ENCODE measurements at regions not wholly inside any gene's neighbourhood (a gene's known extent, or its start where the extent isn't known, plus 50 kb on each side); places are given as distances from the start of the nearest gene placed in this dataset.

DNA sequence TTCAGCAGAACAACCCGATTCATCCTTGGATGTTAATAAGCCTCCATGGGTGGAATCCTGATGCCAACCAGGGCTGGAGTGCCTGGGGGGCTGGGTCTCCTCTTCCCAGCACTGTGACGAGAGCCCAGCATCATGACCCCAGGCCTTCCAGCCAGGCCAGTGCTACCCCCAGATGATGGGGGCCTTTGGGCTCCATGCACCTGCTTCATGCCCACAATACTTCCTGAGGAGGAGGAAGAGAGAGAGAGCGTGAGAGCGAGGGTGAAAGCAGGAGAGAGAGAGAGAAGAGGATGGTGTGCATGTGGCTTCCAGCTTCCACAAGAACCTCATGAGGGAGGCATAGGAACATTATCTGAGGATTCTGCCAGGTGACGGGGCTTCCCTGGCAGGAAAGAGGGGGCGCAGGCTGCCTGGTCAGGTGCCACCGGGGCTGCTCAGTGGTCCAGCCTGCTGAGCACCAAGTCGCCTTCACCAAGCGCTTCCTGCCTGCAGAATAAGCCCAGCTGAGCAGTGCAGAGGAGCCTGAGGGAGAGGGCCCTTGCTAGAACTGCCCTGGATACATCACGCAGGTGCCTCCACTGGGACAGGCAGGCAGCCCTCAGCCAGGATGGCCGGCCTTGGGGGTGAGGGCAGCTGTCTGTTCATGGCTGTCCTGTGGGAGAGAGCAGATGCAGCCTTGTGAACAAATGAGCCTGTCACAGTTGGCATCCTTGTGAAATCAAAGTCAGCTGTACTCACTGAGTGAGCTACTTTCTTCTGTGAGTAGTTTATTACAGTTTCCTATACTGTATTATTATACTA, 243.3 kb upstream of the B3GAT1 start:
- Histone ChIP-seq H3K36me3 (no peaks in the 10 kb centered on the region), H3K27me3 (peaks cover 0 to 7% (median 5%) of the 10 kb centered on the region in 3 donors), H3K9me3 (no peaks in the 10 kb centered on the region), H3K27ac (no peak overlapping the region), H3K4me3 (no peak overlapping the region), H3K4me1 (no peaks in the 10 kb centered on the region)
- no peak for TF ChIP-seq POLR2A (IDR thresholded peaks at IDR 0.05)
- TF ChIP-seq, protein P1, sequence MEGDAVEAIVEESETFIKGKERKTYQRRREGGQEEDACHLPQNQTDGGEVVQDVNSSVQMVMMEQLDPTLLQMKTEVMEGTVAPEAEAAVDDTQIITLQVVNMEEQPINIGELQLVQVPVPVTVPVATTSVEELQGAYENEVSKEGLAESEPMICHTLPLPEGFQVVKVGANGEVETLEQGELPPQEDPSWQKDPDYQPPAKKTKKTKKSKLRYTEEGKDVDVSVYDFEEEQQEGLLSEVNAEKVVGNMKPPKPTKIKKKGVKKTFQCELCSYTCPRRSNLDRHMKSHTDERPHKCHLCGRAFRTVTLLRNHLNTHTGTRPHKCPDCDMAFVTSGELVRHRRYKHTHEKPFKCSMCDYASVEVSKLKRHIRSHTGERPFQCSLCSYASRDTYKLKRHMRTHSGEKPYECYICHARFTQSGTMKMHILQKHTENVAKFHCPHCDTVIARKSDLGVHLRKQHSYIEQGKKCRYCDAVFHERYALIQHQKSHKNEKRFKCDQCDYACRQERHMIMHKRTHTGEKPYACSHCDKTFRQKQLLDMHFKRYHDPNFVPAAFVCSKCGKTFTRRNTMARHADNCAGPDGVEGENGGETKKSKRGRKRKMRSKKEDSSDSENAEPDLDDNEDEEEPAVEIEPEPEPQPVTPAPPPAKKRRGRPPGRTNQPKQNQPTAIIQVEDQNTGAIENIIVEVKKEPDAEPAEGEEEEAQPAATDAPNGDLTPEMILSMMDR (IDR thresholded peaks at IDR 0.05 in 4 of 5, conservative IDR thresholded peaks at IDR 0.05 in 1 of 5): no peak
- ATAC-seq (no peak), DNase-seq (no peak)
- intact Hi-C loops (cut with DNase I; ENCODE audit: low total_unique reads) (no loop called here), in situ Hi-C loops (cut with MboI; ENCODE audit: low sequenced_read_pairs in 4 of 4) (no loop called here)

DNA sequence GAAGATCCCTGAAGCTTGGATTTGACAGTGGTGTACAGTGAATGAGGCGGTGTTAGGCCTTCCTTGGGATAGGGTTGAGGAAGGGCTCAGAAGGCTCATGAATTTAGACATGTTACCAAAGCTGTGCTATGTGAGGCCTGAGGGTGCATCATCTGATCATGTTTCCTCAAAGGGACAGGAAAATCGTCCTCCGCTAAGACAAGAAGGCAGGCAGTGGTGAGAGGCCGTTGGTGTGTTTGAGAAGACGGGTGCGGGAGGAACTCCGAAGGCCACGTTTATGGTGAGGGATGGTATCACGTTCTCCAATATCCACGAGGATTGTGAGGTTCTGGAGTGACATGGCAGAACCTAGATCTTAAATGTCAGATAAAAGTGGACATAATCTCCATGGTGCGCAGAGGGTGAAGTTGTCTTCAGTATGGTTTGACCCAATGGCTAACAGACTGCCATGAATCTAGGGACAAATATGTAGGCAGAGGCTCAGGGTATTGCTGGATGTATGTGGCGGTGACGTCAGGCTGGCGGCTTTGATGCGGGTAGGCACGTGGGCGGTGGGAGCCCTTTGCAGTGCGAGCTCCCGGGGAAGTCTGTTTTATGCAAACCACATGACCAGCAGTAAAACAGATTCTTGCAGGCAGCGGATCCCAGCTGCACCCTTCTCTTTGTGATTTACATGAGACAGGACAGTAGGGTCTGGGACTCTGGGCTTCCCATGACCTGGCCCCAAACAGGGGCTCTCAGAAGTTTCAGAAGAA, 242.3 kb upstream of the B3GAT1 start:
- no peaks in the 10 kb centered on the region for H3K36me3 ChIP-seq
- in situ Hi-C loops (cut with MboI; ENCODE audit: low sequenced_read_pairs in 4 of 4) (no loop called here), intact Hi-C loops (cut with DNase I; ENCODE audit: low total_unique reads) (no loop called here)
- TF ChIP-seq, protein P1 (IDR thresholded peaks at IDR 0.05 in 4 of 5, conservative IDR thresholded peaks at IDR 0.05 in 1 of 5): no peak
- no peak for TF ChIP-seq POLR2A (IDR thresholded peaks at IDR 0.05)
- H3K4me1 ChIP-seq: no peaks in the 10 kb centered on the region
- H3K27ac ChIP-seq: no peak overlapping the region
- peaks cover 0 to 7% (median 5%) of the 10 kb centered on the region in 3 donors for H3K27me3 ChIP-seq
- ATAC-seq (no peak), DNase-seq (no peak)
- H3K4me3 ChIP-seq: no peak overlapping the region
- H3K9me3 ChIP-seq: no peaks in the 10 kb centered on the region

DNA sequence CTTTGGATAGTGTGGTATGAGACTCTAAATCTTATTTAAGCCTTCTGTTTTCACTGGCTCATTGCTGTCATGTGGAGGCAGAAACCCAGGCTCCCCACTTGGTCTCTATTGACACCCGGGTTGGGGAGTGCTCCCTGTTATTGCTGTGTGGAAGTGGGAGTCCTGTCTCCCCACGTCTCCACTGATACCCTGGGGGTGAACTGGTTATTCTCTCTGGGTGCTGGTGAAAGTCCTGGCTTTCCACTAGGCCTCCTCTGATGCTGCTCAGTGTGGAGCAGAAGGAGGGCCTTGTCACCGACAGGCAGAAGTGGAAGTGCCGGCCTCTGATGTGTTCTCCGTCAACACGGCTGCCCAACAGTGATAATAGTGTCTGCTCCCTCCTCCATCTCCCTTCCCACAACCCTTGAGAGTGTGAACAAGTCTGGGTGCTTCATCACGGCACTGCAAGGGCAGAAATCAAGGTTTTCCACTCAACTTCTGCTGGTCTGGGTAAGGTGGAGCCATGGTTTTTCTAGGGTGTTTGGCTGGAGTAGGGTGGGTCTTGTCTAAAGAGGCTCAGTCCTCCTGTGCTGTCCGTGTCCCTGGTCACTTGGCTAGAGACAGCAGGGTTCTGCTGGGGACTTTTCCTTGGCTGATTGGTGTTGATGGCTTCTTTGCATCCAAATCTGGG, 240.7 kb upstream of the B3GAT1 start:
- no peak for ATAC-seq
- intact Hi-C loops (cut with DNase I; ENCODE audit: low total_unique reads) (no loop called here), in situ Hi-C loops (cut with MboI; ENCODE audit: low sequenced_read_pairs in 4 of 4) (no loop called here)
- H3K36me3 ChIP-seq: no peaks in the 10 kb centered on the region
- TF ChIP-seq, protein P1 (IDR thresholded peaks at IDR 0.05 in 4 of 5, conservative IDR thresholded peaks at IDR 0.05 in 1 of 5): no peak
- no peak for TF ChIP-seq POLR2A (IDR thresholded peaks at IDR 0.05)
- H3K9me3 ChIP-seq: no peaks in the 10 kb centered on the region
- peaks cover 0 to 7% (median 5%) of the 10 kb centered on the region in 3 donors for H3K27me3 ChIP-seq
- H3K27ac ChIP-seq: no peak overlapping the region
- no peaks in the 10 kb centered on the region for H3K4me1 ChIP-seq
- no peak overlapping the region for H3K4me3 ChIP-seq
- no peak for DNase-seq

DNA sequence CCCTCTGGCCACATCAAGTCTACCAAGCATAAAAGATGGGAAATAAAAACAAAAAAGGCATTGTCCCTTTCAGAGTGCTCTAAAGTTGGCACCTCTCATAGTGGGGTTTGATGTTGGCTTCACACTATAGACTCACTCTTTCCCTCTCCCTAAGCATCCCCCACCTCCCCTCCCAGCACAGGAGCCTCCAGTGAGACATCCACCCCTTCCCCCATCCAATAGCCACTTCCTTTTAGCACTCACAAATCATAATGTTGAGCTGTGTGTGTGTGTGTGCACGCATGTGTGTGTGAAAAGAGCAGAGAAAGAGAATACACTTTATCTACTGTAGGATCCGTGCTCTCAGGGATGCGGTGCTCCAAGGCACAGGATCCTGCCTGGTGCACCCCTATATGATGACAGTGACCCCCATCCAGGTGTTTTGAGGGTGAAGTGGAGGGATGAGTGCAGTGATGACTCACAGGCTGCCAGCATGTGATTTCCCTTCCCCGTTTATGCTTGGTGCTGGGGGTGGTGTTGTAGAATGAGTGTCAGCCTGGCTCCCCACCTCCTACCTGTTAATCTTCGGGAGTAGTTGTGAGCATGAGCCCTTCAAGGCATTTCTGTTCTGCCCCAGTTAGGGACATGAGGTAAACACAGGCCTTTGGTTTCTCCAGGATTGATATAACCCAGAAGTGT, 235.2 kb upstream of the B3GAT1 start:
- DNase-seq (no peak), ATAC-seq (no peak)
- H3K4me3 ChIP-seq: no peak overlapping the region
- H3K27me3 ChIP-seq: peaks cover 0 to 20% (median 5%) of the 10 kb centered on the region in 3 donors
- intact Hi-C loops (cut with DNase I; ENCODE audit: low total_unique reads) (no loop called here), in situ Hi-C loops (cut with MboI; ENCODE audit: low sequenced_read_pairs in 4 of 4) (no loop called here)
- H3K4me1 ChIP-seq: no peaks in the 10 kb centered on the region
- H3K36me3 ChIP-seq: no peaks in the 10 kb centered on the region
- TF ChIP-seq POLR2A (IDR thresholded peaks at IDR 0.05): no peak
- TF ChIP-seq, protein P1 (IDR thresholded peaks at IDR 0.05 in 4 of 5, conservative IDR thresholded peaks at IDR 0.05 in 1 of 5): no peak
- no peak overlapping the region for H3K27ac ChIP-seq
- no peaks in the 10 kb centered on the region for H3K9me3 ChIP-seq
